Fibroblast of lung (primary cell): ENCODE measurements at regions not wholly inside any gene's neighbourhood (a gene's known extent, or its start where the extent isn't known, plus 50 kb on each side); places are given as distances from the start of the nearest gene placed in this dataset.
A peak's percentile ranks its signal among the peaks of the same experiment; 100 is the strongest.
"Not testable (repeated sequence)": the region's sequence is repeated elsewhere in the genome, so short reads cannot be mapped to it uniquely, and the experiment has no call there.

Source experiments
- DNase-seq, 2 donors: peaks; one replicate each; pipeline versions ENCODE4 v3.0.0 to v3.0.0-alpha.2; 2010; ENCODE audit warnings: low read depth in 2 of 2
- H2AFZ ChIP-seq: 2 replicates; pipeline ENCODE4 v1.5.1; 2012; ENCODE audit warnings: low read length, control low read depth, inconsistent platforms
- H3K27ac ChIP-seq: 2 replicates; pipeline ENCODE4 v1.5.1; 2011; ENCODE audit warnings: low read length, control low read depth; ENCODE audit not compliant: insufficient read depth
- H3K27me3 ChIP-seq: 2 replicates; pipeline ENCODE4 v1.5.1; 2011; ENCODE audit warnings: mild to moderate bottlenecking, low read length; ENCODE audit not compliant: control insufficient read depth, insufficient read depth
- H3K36me3 ChIP-seq: 2 replicates; pipeline ENCODE4 v1.5.1; 2011; ENCODE audit warnings: low read length; ENCODE audit not compliant: control insufficient read depth, insufficient read depth
- H3K4me1 ChIP-seq: 2 replicates; pipeline ENCODE4 v1.5.1; 2011; ENCODE audit warnings: low read length; ENCODE audit not compliant: control insufficient read depth, insufficient read depth; ENCODE audit errors: extremely low read depth
- H3K4me2 ChIP-seq: 2 replicates; pipeline ENCODE4 v1.5.1; 2011; ENCODE audit warnings: low read length, control low read depth; ENCODE audit not compliant: insufficient read depth; ENCODE audit errors: extremely low read depth
- H3K4me3 ChIP-seq, 4 experiments: fragments of 200-600 bp in 1 of 4; sonication (generic) in 1 of 4; replicated peaks in 1 of 4; 2 replicates each; pipeline ENCODE4 v1.5.1; 2011 to 2016; ENCODE audit warnings: low read length in 4 of 4, low read depth in 3 of 4, mild to moderate bottlenecking in 3 of 4, control low read depth in 2 of 4, inconsistent platforms in 1 of 4, mixed read lengths in 1 of 4; ENCODE audit not compliant: insufficient read depth in 1 of 4; ENCODE audit errors: control extremely low read depth in 1 of 4
- H3K79me2 ChIP-seq: 2 replicates; pipeline ENCODE4 v1.5.1; 2012; ENCODE audit warnings: mild to moderate bottlenecking, low read length, inconsistent platforms; ENCODE audit not compliant: control insufficient read depth, insufficient read depth
- H3K9ac ChIP-seq: 2 replicates; pipeline ENCODE4 v1.5.1; 2011; ENCODE audit warnings: mild to moderate bottlenecking, low read length, control low read depth; ENCODE audit not compliant: insufficient read depth
- H3K9me3 ChIP-seq: 2 replicates; pipeline ENCODE4 v1.5.1; 2012; ENCODE audit warnings: low read depth, low read length; ENCODE audit not compliant: control insufficient read depth, insufficient read depth
- H4K20me1 ChIP-seq: 2 replicates; pipeline ENCODE4 v1.5.1; 2011; ENCODE audit warnings: low read length; ENCODE audit not compliant: control insufficient read depth, insufficient read depth; ENCODE audit errors: extremely low read depth
- EZH2 ChIP-seq: IDR thresholded peaks from 2 replicates; pipeline ENCODE4 v1.5.1; 2012; ENCODE audit warnings: low read length, control low read depth, mild to moderate bottlenecking; ENCODE audit errors: missing control alignments
- TF ChIP-seq, protein P1 (sequence below), 2 donors: IDR thresholded peaks in 1 of 2; conservative IDR thresholded peaks in 1 of 2; 1 replicate in 1 of 2; 2 replicates in 1 of 2; pipeline ENCODE4 v1.5.1; 2011 to 2012; ENCODE audit warnings: low read length in 2 of 2, control low read depth in 1 of 2, inconsistent platforms in 1 of 2, low read depth in 1 of 2, mild to moderate bottlenecking in 1 of 2

DNA sequence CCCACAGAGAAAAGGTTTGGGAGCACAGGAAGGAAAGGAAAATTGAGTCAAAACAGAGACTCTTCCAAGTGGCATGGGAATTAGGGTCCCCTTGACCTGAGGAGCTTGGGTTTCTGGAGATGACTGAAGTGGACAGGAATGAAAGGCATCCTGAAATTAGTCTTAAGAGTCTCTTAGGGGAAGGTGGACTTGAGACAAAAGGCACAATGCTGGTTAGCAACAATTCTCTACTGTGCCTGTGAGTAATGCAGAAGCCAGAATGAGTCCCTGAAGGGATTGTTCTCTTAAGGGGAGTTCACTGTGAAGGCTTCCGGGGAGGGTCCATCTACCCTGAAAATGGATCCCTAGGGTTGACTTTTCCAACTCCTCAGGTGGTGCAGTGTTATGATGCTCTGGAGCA is 58.4 kb upstream of the FOXE1 start:
- Histone ChIP-seq H2AFZ (no peak overlapping the region), H4K20me1 (no peaks in the 10 kb centered on the region), H3K79me2 (no peaks in the 10 kb centered on the region), H3K4me3 (no peak overlapping the region), H3K9me3 (no peaks in the 10 kb centered on the region), H3K27ac (no peak overlapping the region), H3K36me3 (no peaks in the 10 kb centered on the region), H3K27me3 (peaks cover 5% of the 10 kb centered on the region), H3K4me1 (no peaks in the 10 kb centered on the region), H3K4me2 (no peak overlapping the region), H3K9ac (no peak overlapping the region)
- DNase-seq = peak in 1 of 2 donors; percentile 7
- TF ChIP-seq EZH2 = no peak
- TF ChIP-seq, protein P1, sequence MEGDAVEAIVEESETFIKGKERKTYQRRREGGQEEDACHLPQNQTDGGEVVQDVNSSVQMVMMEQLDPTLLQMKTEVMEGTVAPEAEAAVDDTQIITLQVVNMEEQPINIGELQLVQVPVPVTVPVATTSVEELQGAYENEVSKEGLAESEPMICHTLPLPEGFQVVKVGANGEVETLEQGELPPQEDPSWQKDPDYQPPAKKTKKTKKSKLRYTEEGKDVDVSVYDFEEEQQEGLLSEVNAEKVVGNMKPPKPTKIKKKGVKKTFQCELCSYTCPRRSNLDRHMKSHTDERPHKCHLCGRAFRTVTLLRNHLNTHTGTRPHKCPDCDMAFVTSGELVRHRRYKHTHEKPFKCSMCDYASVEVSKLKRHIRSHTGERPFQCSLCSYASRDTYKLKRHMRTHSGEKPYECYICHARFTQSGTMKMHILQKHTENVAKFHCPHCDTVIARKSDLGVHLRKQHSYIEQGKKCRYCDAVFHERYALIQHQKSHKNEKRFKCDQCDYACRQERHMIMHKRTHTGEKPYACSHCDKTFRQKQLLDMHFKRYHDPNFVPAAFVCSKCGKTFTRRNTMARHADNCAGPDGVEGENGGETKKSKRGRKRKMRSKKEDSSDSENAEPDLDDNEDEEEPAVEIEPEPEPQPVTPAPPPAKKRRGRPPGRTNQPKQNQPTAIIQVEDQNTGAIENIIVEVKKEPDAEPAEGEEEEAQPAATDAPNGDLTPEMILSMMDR (conservative IDR thresholded peaks at IDR 0.05 in 1 of 2, IDR thresholded peaks at IDR 0.05 in 1 of 2; ENCODE audit: low read depth in 1 of 2, low read length in 2 of 2) = no peak

DNA sequence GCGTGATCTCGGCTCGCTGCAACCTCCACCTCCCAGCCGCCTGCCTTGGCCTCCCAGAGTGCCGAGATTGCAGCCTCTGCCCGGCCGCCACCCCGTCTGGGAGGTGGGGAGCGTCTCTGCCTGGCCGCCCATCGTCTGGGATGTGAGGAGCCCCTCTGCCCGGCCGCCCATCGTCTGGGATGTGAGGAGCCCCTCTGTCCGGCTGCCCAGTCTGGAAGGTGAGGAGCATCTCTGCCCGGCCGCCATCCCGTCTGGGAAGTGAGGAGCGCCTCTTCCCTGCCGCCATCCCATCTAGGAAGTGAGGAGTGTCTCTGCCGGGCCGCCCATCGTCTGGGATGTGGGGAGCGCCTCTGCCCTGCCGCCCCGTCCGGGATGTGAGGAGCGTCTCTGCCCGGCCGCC is 56.9 kb upstream of the FOXE1 start:
- not testable (repeated sequence) for H3K27ac ChIP-seq, DNase-seq, H3K4me2 ChIP-seq, H2AFZ ChIP-seq, H3K27me3 ChIP-seq, H3K4me1 ChIP-seq, H3K79me2 ChIP-seq, H3K9me3 ChIP-seq, H3K9ac ChIP-seq, H4K20me1 ChIP-seq, H3K4me3 ChIP-seq, H3K36me3 ChIP-seq

DNA sequence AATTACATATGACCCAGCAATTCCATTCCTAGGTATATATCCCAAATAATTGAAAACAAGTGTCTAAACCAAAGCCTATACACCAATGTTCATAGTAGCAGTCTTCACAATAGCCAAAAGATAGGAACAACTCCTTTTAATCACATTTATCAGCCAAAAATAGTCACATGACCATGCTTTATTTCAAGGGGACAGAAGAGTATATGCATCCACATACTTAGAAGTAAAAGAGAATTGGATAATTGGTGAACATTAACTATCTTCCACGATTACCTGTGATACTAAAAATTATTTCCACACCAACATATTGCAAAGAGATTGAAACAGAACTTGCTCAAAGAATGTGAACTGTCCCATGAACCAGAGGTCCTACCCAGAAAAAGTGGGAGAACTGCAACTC is 51.8 kb upstream of the FOXE1 start:
- Histone ChIP-seq H3K9ac (no peak overlapping the region), H2AFZ (no peak overlapping the region), H3K9me3 (no peaks in the 10 kb centered on the region), H3K4me2 (no peak overlapping the region), H3K27me3 (peaks cover 8% of the 10 kb centered on the region), H4K20me1 (no peaks in the 10 kb centered on the region), H3K4me1 (no peaks in the 10 kb centered on the region), H3K27ac (no peak overlapping the region), H3K4me3 (no peak overlapping the region), H3K79me2 (no peaks in the 10 kb centered on the region), H3K36me3 (no peaks in the 10 kb centered on the region)
- TF ChIP-seq EZH2 = no peak
- TF ChIP-seq, protein P1 (conservative IDR thresholded peaks at IDR 0.05 in 1 of 2, IDR thresholded peaks at IDR 0.05 in 1 of 2; ENCODE audit: low read depth in 1 of 2, low read length in 2 of 2) = no peak
- DNase-seq = no peak
